NCI-H226 (cell line): ENCODE measurements at regions not wholly inside any gene's neighbourhood (a gene's known extent, or its start where the extent isn't known, plus 50 kb on each side); places are given as distances from the start of the nearest gene placed in this dataset.
"Not testable (repeated sequence)": the region's sequence is repeated elsewhere in the genome, so short reads cannot be mapped to it uniquely, and the experiment has no call there.

ENCODE experiments used
- DNase-seq: peaks from one replicate; pipeline ENCODE4 v3.0.0-alpha.2; 2015

DNA sequence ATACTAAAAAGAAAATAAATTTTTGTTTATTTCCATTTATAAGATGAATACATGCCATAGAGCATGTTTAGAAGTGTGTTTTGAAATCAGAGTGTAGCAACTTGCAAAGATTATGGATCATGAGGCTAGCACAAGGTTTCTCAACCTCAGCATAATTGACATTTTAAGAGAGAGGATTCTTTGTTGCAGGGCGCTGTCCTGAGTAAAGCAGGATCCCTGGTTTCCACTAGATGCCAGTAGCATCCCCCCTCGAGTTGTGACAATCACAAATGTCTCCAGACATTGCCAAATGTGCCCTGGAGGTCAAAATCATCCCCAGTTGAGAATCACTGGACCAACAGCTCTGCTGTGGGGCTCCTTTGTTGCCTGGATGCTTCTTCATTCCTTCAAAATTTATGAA, 128.5 kb upstream of the RBMS3 start:
- no peak for DNase-seq

DNA sequence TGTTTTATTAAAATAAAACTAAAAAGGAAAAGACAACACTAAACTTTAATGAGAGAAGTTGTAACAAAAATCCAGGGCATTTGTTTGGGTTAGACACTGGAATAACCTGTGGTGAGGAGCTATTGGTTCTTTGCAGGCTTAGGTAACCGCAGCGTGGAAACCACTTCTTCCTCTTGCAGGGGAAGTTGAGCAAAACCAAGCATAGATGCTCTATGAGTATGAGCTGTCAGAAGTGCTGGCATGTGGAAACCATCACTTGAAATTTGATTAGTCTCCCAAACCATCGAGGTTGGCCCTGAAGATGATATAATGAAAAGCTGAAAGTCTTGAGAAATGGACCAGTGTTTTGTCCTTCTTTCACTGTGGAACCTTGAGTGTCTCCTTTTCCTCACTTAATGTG, 127.1 kb upstream of the RBMS3 start:
- DNase-seq = no peak

DNA sequence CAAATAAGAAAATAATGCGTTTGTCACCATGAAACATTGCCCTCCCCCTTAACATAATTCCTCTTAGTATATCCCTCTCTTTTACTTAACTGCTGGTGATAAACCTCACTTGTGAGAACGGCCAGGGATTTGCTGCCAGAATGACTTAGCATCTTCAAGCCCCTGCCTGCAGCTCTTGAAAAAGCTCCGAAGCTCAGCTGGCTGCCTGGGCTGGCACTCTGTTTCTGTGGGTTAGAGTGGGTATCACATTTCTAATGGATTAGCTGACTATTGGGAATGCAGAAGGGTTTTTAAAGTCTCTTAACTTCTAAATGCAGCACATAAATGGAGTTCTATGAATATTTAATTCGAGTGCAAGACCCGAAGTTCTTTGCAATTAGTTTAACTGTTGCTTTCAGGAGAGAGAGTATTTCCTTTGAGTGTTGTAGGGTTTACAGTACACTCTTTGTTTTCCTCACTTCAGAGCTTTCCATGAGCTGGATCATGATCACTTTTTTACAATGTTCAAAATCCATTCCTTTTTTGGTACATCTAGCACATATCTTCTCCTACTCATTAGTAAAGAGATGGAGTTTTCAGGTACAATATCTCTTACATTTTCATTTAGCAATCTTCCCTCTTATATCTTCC, 124.7 kb upstream of the RBMS3 start:
- no peak for DNase-seq

DNA sequence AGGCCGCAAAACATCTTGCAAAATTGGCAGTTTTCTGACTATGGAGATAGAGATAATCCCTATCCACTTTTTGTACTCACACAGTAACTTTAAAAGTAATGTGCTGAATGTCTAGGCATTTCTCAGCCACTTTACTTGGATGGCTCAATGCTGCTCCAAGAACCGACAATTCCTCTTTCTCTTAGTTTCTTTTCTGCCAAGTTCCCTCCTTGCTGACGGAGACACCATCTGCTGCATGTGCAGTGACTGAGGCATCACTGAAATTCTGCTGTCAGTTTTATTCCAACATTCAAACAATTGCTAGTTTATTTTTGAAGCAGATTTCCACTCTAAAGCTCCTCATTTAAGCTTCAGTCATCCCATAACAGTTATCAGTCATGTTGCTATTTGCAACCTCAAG, 116.0 kb upstream of the RBMS3 start:
- DNase-seq = no peak

DNA sequence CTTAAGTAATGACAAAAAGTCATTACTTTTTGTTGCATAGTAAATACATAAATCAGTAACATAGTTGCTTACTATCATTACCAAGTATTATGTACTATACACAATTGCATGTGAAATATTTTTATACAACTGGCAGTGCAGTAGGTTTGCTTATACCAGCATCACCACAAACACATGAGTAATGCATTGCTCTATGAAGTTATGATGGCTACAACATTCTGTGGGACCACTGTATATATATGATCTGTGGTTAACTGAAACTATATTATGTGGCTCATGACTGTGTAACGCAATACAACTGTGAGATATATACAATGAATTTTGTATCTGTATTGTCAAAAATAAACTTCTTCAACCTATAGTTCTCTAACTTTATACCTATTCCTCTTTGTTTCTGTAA, 113.7 kb upstream of the RBMS3 start:
- peak; percentile 13 for DNase-seq

DNA sequence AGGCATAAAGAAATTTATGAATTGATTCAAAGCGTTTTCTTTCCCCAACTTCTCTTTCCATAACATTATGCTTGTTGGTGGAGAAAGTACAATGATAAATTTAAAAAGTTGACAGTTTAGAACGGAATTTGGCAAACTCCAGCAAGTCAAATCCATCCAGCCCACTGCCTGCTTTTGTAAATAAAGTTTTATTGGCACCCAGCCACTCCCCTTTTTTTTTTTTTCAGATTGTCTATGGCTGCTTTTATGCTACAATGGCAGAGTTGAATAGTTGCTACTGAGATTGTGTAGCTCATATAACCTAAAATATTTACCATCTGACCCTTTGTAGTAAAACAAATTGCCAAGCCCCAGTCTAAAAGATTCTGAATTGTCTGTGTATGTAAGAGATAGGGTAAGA, 112.8 kb upstream of the RBMS3 start:
- DNase-seq = no peak

DNA sequence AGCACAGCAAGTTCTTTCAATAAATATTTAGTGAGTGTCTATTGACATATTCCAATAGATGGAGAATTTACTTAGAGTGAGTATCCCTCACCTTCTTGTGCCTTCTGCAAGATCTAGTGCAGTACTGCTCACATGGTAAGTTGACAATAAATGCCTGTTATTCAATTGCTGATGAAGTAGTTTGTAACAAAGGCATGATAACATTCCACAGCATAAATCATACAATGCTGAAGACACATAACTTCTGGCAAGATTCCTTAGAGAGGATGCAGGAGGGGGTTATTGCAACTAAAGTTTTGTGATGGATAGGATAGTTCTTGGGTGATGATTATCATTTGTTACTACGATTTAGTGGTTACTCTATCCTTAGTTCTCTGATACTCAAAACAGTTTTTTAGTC, 112.2 kb upstream of the RBMS3 start:
- DNase-seq = peak; percentile 71

DNA sequence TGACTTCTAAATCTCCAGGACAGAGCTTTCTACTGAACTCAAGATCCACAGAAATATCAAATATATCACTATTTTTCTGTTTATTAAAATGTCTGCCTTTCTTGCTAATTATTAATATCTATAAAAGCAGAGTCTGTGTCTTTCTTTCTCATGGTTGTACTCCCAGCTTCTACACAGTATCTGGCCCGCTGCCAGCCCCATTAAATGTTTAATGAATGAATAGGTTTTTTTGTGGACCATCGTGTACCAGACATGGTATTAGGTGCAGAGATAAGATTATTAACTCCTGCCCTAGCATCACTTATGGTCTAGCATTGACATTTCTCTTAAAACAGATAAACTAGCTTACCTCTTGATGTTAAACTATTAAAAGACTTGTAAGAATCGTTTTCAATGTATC, 111.4 kb upstream of the RBMS3 start:
- DNase-seq = no peak

DNA sequence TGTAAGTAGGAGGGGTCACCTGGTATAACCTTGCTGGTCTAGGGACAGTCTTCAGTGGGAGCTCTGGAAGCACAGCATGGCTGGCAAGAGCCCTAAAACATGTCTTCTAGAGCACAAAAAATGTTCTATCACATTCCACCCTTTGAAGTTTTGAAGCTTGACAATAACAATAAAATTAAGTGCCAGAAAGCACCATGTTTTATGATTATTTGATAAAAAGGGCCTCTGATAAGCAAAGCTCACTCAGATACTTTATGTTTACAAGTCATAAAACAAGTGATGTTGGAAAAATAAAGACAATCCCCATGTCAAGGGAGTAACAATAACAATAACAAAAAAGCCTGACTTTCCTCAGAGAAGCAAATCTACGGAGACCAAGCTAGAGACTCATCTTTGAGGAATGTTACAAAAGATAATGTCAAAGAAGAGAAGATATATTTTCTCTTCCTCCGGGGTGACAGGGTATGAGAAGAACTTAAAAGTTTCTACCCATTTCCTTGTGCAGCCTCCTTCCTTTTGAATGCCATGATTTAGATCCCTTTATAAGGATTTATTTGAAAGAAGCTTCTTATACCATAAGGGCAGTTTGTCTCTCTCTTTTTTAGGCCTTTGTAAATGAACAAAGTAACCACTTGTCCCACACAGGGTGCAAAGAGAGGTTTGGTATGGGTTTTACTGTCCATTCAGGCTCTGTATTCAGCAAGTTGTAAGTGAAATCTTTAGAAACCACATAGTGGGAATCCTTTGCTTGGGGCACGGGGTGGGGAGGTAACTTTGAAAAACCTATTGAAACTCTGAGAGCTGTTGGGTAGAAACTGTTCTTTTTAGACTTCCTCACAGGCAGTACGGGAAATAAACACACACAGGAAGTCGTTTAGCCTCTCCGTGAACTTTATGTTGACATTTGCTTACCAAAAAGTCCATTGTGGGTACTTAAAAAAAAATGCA, 109.6 kb upstream of the RBMS3 start:
- DNase-seq = peak; percentile 91

DNA sequence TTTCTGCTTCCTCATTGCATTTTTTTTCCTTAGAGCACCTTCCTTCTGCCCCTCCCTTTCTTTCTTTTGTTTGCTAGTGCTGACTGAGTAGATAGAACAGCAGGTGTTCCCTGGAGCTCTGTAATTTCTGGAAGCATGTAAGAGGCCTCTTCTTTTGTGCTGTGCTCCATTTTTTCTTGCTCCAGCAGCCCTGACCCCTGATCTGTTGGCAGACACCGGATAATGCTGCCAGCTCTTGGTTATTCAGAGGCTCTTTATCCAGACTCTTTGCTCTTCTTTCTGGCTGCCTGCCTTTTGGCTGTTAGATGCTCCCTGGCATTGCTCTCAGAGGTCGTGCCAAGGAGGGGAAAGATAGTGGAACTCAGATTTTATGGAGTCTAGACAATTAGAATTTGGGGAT, 104.4 kb upstream of the RBMS3 start:
- DNase-seq = no peak

DNA sequence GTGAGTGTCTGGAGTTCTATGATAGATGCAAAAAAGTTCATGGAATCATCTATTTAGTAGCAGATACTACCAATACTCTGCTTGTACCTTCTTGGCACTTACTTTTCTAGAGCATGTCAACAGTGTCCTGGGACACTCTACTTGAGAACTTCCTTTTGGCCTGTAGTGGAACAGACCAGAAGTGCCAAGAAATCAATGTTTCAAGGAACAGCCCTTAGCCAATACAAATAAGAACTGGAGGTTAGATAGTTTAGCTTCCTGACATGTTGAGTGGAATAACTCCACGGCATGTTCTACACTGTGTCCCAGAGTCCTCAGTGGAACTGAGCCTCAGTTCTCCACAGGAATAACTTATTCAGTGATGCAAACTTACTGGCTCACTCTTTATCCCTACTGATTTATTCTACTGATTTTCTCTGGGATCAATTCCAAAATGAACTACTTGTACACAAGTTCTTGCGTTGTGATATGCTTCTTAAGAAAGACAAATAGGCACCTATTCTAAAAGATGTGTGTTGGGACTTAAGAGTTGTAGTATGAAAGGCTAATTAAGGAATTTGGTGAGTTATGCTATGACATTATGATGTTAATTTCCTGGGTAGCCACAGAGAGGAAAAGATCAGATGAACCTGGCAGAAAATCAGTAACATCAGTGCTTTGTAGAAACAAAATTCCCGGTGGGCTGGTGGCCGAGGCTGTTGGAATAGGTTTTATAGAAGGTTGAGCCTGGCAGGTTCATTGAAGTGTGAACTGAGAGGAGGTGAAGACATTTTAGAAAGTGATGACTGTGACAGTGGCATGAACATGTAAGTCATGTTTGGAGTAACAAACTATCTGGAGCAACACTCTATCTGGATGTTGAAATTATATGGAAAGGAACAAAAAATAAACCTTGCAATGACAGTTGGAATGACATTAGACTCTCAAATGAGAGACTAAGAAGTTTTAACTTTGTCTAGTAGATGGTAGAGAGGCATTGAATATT, 101.8 kb upstream of the RBMS3 start:
- no peak for DNase-seq

DNA sequence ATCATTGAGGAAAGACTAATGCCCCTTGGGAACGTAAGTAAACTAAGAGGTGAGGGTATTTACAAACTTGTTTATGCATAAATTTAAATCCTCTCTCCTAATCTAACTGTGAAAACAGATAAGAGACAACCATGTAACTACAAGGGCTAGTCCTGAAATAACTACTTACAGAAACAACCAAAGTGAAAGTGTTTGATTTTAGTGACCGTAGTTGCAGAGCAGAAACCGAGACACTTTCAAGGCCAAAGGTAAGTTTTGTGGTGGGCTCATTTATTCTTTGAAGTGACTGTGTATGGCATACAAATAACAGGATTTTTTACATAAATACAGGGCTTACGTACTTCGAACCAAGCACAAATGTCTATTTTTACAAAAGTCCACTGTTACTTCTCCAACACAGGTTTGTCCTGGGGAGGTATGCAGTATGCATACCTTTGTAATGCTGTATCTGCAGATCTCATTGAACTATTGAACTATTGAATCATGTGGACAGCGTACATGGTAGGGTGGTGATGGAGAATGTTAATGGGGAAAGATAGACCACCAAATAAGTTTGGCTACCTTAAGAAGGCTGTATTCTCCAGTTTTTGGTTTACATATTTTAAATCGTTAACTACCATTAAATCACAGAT, 99.6 kb upstream of the RBMS3 start:
- no peak for DNase-seq

DNA sequence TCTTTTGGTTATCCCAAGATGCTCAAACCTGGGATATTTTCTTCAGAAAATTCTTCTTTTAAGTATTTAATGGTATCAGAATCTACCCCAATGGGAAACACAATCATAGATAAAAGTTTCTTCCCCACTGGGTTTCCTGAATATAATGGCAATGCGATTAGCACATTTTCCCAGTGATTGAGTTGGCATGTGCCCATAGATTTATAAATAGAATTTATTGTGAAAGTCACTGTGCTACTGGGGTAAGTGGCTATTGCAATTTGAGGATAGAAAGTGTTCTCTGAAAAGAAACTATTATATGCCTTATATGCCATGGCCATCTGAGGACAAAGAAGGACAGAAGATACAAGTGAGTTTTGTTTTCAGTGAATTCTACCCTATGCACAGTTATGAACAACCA, 99.0 kb upstream of the RBMS3 start:
- DNase-seq = no peak

DNA sequence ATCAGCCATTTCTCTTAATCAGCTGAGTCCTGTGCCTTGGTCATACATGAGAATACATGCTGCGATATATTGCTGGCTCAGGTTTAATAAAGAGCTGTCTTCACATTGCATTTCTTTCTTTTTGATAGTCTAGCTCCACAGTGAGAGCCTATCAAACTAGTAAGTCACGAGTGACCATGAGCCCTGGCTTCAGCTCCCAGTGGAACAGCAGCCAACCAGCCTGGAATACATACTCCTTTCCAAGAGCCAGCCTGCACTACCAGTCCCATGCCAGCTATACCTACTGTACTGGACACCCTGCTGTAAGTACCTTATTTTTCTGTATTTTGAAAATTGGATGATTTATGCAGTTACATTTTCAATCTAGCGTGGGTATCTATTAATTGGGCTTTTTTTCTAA, 98.0 kb upstream of the RBMS3 start:
- DNase-seq = not testable (repeated sequence)

DNA sequence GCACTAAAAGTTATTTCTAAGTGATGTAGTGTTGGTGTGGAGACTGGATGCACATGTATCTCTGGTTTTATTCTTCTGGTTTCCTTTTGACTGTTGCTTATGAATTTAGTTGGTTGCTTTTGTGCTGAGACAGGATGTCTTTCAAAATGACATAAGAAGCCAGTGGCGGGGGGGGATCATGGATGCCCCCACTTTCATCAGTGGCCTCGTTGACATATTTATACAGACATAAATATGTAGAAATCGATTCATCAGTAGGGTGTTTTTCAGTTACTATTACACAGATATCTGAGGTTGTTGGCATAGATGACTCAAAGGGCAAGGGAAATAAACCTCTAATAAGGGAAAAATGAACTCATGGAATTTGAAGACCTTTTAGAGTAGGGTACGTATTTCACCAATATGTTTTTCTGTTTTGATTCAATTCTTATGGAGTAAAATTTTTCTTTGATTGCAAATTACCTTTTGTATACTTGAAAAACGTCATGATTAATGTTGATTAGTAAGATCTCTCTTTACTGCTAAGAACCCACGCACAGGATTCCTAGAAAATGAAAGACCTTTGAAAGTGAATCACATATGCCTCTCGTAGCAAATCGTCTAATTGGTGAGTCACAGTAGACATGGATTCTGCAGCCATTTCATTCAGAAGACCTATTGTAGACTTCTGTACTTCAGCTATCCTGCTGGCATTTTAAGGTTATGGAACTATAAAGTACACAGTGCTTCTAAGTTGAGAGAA, 97.4 kb upstream of the RBMS3 start:
- DNase-seq = no peak

DNA sequence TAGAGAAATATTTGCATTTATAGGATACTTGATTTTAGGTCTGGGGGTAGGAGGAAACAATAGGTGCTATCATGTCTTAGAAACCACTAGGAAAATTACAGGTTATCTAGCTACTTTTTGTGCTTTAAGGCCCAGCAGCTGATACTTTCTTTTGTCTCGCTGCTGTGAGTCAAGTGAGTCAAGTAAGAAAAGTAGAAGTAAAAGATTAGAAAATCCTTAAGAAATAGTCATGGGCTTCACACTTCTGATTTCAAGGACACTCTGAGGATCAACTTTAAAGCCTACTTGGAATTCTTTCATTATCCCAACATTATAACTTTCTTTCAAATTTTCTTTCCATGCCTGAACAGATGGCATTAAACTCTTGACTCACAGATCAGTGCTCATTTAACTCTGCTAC, 95.2 kb upstream of the RBMS3 start:
- DNase-seq = no peak

DNA sequence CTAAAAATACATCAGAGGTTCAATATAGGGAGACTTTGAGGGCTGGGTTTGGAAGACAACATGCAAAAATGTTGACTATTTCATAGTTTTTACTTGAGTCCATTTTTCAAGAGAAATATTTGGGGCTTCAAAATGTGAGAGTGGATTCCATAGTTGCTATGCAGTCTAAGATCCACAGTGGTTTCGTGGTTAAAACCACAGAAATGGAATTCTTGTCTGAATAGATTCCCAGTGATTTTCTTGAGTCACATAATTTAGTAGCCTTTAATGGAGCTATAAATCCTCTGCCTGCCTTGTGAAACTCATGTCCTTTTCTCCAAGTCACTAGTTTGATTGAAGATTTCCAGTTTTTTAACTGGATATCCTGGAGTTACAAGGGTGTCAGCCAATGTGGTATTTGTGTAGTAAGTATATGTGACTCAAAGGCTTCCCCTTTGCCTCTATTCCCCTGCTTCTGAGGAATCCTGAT, 94.7 kb upstream of the RBMS3 start:
- DNase-seq = peak; percentile 93

DNA sequence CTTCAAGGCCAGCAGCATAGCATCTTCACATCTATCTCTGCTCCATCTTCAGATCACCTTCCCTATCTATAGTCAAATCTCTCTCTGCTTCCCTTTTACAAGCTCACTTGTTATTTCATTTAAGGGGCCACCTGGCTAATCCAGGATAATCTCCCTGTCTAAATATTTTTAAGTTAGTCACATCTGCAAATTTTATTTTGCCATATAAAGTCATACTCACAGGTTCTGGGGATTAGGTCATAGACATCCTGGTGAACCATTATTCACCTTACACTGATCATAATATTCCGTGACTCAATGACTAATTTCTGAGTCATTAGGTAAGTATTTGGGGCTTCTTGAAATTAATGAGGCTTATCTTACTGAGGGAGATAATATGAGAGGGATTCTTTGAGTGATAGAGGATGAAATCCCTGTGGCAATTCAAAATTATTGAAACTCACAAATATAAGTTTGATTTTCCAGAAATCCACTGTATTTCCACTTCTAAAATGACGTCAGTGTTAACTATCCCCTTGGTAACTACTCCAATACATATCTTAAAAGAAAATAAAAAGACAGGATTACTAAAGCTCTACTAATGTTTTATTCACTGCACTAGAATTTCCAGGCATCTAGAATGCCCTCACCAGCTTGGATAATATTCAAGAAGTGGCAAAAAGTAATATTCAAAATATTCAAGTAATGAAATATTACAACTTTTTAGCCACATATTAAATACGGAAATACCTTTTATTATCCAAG, 93.7 kb upstream of the RBMS3 start:
- peak; percentile 95 for DNase-seq

DNA sequence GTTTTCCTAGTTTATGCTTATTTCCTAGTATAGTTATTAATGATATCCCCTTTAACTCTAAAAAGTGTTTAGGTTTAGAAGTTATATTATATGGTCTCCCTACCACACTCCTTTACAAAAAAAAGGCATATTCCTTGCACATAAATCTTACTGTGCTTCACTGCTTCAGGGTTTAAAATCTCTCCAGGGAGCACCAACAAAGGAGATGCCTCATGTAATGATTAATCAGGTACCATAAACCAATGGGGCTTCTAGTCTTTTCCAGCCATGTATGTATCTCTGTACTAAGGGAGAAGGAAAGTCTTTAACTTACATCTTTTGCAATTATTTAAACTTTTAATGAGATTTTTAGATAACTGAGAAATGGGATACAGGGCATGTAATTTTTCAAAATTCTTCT, 91.5 kb upstream of the RBMS3 start:
- DNase-seq = no peak

DNA sequence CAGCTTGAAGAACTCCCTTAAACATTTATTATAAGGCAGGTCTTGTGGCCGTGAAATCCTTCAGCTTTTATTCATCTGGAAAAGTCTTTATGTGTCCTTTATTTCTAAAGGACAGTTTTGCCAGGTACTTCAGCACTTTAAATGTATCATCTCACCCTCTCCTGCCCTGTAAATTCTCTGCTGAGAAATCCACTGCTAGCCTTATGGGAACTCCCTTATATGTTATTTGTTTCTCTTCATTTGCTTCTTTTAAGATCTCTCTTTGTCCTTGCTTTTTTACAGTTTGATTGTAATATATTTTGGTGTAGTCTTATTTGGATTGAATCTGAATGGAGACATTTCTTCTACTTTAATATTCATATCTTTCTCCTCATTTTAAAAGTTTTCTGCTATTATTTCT, 86.7 kb upstream of the RBMS3 start:
- DNase-seq = no peak

DNA sequence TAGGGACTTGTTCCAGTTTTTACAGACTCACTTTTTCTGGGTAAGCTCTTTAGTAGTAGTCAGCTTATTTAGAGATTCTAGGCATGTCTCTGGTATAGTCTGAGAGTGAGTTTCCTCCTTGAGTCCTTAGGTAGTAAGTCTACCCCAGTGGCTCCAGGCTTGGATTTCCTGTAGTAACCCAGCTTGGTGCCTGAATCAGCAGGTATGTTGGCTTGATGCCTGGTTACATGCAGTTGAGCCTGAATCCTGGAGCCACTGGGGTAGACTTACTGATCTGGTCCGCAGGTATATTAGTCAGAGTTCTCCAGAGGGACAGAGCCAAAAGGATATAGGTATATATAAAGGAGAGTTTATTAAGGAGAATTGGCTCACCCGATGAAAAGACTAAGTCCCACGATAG, 85.8 kb upstream of the RBMS3 start:
- peak; percentile 88 for DNase-seq
